KMS-11 (cell line): ENCODE measurements at regions not wholly inside any gene's neighbourhood (a gene's known extent, or its start where the extent isn't known, plus 50 kb on each side); places are given as distances from the start of the nearest gene placed in this dataset.
A peak's percentile ranks its signal among the peaks of the same experiment; 100 is the strongest.

Experiments
- H2AFZ ChIP-seq: fragments of 200-600 bp; sonication (generic); 2 replicates; pipeline ENCODE4 v1.6.1; 2016; ENCODE audit warnings: antibody characterized with exemption, mixed run types, low read depth
- H3K27ac ChIP-seq: fragments of 200-600 bp; sonication (generic); 2 replicates; pipeline ENCODE4 v1.6.1; 2016; ENCODE audit warnings: mild to moderate bottlenecking, mixed run types
- H3K27me3 ChIP-seq: fragments of 200-600 bp; sonication (generic); 2 replicates; pipeline ENCODE4 v1.6.1; 2017; ENCODE audit warnings: mild to moderate bottlenecking, low read depth, mixed run types, moderate library complexity; ENCODE audit not compliant: insufficient read depth
- H3K36me3 ChIP-seq: fragments of 200-600 bp; sonication (generic); 2 replicates; pipeline ENCODE4 v1.6.1; 2017; ENCODE audit warnings: mild to moderate bottlenecking, mixed run types; ENCODE audit not compliant: insufficient read depth
- H3K4me1 ChIP-seq: fragments of 200-600 bp; sonication (generic); 2 replicates; pipeline ENCODE4 v1.6.1; 2016; ENCODE audit warnings: mild to moderate bottlenecking, low read depth, mixed run types; ENCODE audit not compliant: poor library complexity, severe bottlenecking
- H3K4me2 ChIP-seq: fragments of 200-600 bp; sonication (generic); 2 replicates; pipeline ENCODE4 v1.7.0; 2016; ENCODE audit warnings: mild to moderate bottlenecking, mixed run types
- H3K4me3 ChIP-seq: fragments of 200-600 bp; sonication (generic); IDR thresholded peaks from 2 replicates; pipeline ENCODE4 v1.6.1; 2017; ENCODE audit warnings: low read depth, low read length, mixed read lengths; ENCODE audit not compliant: insufficient read depth
- H3K79me2 ChIP-seq: fragments of 200-600 bp; sonication (generic); 2 replicates; pipeline ENCODE4 v1.6.1; 2016; ENCODE audit warnings: low read depth, mixed run types; ENCODE audit not compliant: insufficient read depth
- H3K9ac ChIP-seq: fragments of 200-600 bp; sonication (generic); 2 replicates; pipeline ENCODE4 v1.6.1; 2016; ENCODE audit warnings: mild to moderate bottlenecking, mixed run types
- H4K20me1 ChIP-seq: fragments of 200-600 bp; sonication (generic); 2 replicates; pipeline ENCODE4 v1.6.1; 2016; ENCODE audit warnings: mild to moderate bottlenecking, mixed run types; ENCODE audit not compliant: insufficient read depth
- TF ChIP-seq, protein P1 (sequence below): fragments of 200-600 bp; sonication (generic); conservative IDR thresholded peaks from 2 replicates; pipeline ENCODE4 v1.6.1; 2017; ENCODE audit warnings: low read depth, mild to moderate bottlenecking, antibody characterized with exemption, low read length, moderate library complexity, mixed read lengths

- H2AFZ ChIP-seq, result no peak overlapping the region
- TF ChIP-seq, protein P1, sequence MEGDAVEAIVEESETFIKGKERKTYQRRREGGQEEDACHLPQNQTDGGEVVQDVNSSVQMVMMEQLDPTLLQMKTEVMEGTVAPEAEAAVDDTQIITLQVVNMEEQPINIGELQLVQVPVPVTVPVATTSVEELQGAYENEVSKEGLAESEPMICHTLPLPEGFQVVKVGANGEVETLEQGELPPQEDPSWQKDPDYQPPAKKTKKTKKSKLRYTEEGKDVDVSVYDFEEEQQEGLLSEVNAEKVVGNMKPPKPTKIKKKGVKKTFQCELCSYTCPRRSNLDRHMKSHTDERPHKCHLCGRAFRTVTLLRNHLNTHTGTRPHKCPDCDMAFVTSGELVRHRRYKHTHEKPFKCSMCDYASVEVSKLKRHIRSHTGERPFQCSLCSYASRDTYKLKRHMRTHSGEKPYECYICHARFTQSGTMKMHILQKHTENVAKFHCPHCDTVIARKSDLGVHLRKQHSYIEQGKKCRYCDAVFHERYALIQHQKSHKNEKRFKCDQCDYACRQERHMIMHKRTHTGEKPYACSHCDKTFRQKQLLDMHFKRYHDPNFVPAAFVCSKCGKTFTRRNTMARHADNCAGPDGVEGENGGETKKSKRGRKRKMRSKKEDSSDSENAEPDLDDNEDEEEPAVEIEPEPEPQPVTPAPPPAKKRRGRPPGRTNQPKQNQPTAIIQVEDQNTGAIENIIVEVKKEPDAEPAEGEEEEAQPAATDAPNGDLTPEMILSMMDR, result no peak
- H4K20me1 ChIP-seq, result no peaks in the 10 kb centered on the region
These were observed 177.4 kb upstream of the RREB1 start for GRCh38 chr6:6930223-6930880.

GRCh38 chr6:6931071-6932025 is 176.4 kb upstream of the RREB1 start:
- no peaks in the 10 kb centered on the region for H3K27me3 ChIP-seq
- H2AFZ ChIP-seq, result peak overlapping the region; percentile 38; the same call in 1 of the 2 replicates
- no peak overlapping the region for H3K4me2 ChIP-seq
- TF ChIP-seq, protein P1, result no peak
- H3K4me3 ChIP-seq, result no peak overlapping the region
- no peaks in the 10 kb centered on the region for H3K79me2 ChIP-seq
- H3K4me1 ChIP-seq, result no peaks in the 10 kb centered on the region
- no peaks in the 10 kb centered on the region for H4K20me1 ChIP-seq
- H3K9ac ChIP-seq, result no peak overlapping the region
- H3K27ac ChIP-seq, result no peak overlapping the region
- no peaks in the 10 kb centered on the region for H3K36me3 ChIP-seq

More at GRCh38 chr6:6930223-6930880, 177.4 kb upstream of the RREB1 start:
- no peak overlapping the region for H3K9ac ChIP-seq
- H3K27me3 ChIP-seq, result no peaks in the 10 kb centered on the region
- H3K4me2 ChIP-seq, result no peak overlapping the region
- no peak overlapping the region for H3K4me3 ChIP-seq
- H3K27ac ChIP-seq, result no peak overlapping the region
- no peaks in the 10 kb centered on the region for H3K79me2 ChIP-seq
- no peaks in the 10 kb centered on the region for H3K36me3 ChIP-seq
- H3K4me1 ChIP-seq, result no peaks in the 10 kb centered on the region

GRCh38 chr6:6932341-6932740 is 175.4 kb upstream of the RREB1 start:
- TF ChIP-seq, protein P1, result no peak
- Histone ChIP-seq H3K36me3 (no peaks in the 10 kb centered on the region), H3K79me2 (no peaks in the 10 kb centered on the region), H3K27ac (no peak overlapping the region), H4K20me1 (no peaks in the 10 kb centered on the region), H3K4me2 (no peak overlapping the region), H3K4me3 (no peak overlapping the region), H3K4me1 (no peaks in the 10 kb centered on the region), H3K9ac (no peak overlapping the region), H3K27me3 (no peaks in the 10 kb centered on the region), H2AFZ (no peak overlapping the region)

DNA sequence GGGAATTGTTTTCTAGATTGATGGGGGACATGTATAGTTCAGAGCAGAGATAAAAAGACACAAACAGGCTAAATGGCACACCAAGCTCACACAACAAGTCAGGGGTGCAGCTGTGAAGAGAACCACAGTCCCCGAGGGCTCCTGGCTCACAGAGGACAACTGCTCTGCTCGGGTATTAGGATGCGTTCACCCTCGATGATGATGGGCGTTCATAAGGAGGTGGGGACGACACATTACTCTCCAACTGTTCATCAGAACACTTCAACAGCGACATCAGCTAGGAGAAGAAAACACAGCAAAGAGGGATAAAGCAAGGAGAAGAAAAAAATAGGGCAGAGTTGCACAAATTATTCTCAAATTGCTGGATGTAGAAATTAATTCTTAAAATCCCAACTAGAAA is 174.8 kb upstream of the RREB1 start:
- Histone ChIP-seq H3K27ac (no peak overlapping the region), H3K79me2 (no peaks in the 10 kb centered on the region), H3K4me2 (no peak overlapping the region), H3K27me3 (no peaks in the 10 kb centered on the region), H3K4me1 (no peaks in the 10 kb centered on the region), H4K20me1 (no peaks in the 10 kb centered on the region), H3K9ac (no peak overlapping the region), H2AFZ (no peak overlapping the region), H3K36me3 (no peaks in the 10 kb centered on the region), H3K4me3 (no peak overlapping the region)
- TF ChIP-seq, protein P1, result no peak
